Renal cortex interstitium (tissue), 11 donors: ENCODE measurements at regions not wholly inside any gene's neighbourhood (a gene's known extent, or its start where the extent isn't known, plus 50 kb on each side); places are given as distances from the start of the nearest gene placed in this dataset.

ENCODE experiments used
- DNase-seq, 11 donors: peaks; one replicate each; pipeline ENCODE4 v3.0.0-alpha.2; 2013; ENCODE audit warnings: low read depth in 9 of 11, low spot score in 4 of 11; ENCODE audit errors: extremely low read depth in 1 of 11

- DNase-seq = no peak
These were observed 439.7 kb upstream of the FANCL start for GRCh38 chr2:58680755-58681310.

GRCh38 chr2:58677748-58678147 lies 436.6 kb upstream of the FANCL start:
- no peak for DNase-seq

GRCh38 chr2:58671675-58672074 lies 430.6 kb upstream of the FANCL start:
- no peak for DNase-seq

GRCh38 chr2:58669998-58670397 lies 428.9 kb upstream of the FANCL start:
- DNase-seq = no peak

- no peak for DNase-seq
These were observed 426.1 kb upstream of the FANCL start for GRCh38 chr2:58667137-58667774.

GRCh38 chr2:58666323-58666970 lies 425.3 kb upstream of the FANCL start:
- no peak for DNase-seq

- no peak for DNase-seq
These were observed 424.0 kb upstream of the FANCL start for GRCh38 chr2:58665154-58665553.

- DNase-seq = no peak
These were observed 423.5 kb upstream of the FANCL start for GRCh38 chr2:58664523-58665151.

- DNase-seq = no peak
These were observed 418.9 kb upstream of the FANCL start for GRCh38 chr2:58660046-58660445.

GRCh38 chr2:58655152-58655551 lies 414.0 kb upstream of the FANCL start:
- no peak for DNase-seq

GRCh38 chr2:58651930-58652329 lies 410.8 kb upstream of the FANCL start:
- DNase-seq = no peak

GRCh38 chr2:58650781-58651180 lies 409.7 kb upstream of the FANCL start:
- no peak for DNase-seq

GRCh38 chr2:58649756-58650155 lies 408.6 kb upstream of the FANCL start:
- no peak for DNase-seq

- DNase-seq = no peak
These were observed 403.9 kb upstream of the FANCL start for GRCh38 chr2:58645017-58645416.

GRCh38 chr2:58644451-58644850 lies 403.3 kb upstream of the FANCL start:
- no peak for DNase-seq

- no peak for DNase-seq
These were observed 399.9 kb upstream of the FANCL start for GRCh38 chr2:58641001-58641400.

- no peak for DNase-seq
These were observed 398.9 kb upstream of the FANCL start for GRCh38 chr2:58640042-58640441.

- no peak for DNase-seq
These were observed 397.2 kb upstream of the FANCL start for GRCh38 chr2:58638256-58638805.

- DNase-seq = no peak
These were observed 395.7 kb upstream of the FANCL start for GRCh38 chr2:58636872-58637271.

- DNase-seq = no peak
These were observed 394.8 kb upstream of the FANCL start for GRCh38 chr2:58635801-58636375.
